Activated T-cell treated with anti-CD3 and anti-CD28 coated beads, Interleukin-2, amount 50 U/mL, for 1 hour (primary cell): ENCODE measurements at regions not wholly inside any gene's neighbourhood (a gene's known extent, or its start where the extent isn't known, plus 50 kb on each side); places are given as distances from the start of the nearest gene placed in this dataset.

ENCODE experiments used
- DNase-seq: peaks from one replicate; pipeline ENCODE4 v3.0.0-alpha.2; 2020

DNA sequence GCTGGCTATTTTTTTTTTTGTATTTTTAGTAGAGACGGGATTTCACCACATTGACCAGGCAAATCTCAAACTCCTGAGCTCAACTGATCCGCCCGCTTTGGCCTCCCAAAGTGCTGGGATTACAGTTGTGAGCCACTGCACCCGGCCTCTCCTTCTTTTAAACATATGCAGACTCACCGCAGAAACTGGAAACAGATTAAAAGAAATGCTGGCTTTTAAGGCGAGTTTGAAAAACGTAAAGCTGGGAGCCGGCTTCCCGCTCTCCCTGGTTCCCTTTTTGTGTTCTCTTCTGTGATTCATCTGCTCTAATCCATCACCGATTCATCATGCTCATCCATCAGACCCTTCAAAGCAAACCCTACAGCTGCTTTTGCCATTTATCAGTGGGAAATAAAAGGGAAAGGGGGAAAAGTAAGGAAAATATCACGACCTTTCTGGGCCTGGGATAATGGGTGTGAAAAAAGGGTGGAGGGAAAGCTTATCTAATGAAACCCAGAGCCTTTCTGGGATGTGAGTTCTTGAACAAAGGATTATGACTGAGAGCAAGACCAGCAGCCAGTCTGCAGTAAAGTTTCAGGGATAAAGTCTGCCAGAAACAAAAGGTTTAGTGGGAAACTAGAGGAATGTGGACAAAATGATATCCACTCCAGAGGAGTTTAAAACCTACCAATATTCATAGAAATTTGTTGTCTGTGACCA is 92.3 kb upstream of the LRIG1 start:
- no peak for DNase-seq

DNA sequence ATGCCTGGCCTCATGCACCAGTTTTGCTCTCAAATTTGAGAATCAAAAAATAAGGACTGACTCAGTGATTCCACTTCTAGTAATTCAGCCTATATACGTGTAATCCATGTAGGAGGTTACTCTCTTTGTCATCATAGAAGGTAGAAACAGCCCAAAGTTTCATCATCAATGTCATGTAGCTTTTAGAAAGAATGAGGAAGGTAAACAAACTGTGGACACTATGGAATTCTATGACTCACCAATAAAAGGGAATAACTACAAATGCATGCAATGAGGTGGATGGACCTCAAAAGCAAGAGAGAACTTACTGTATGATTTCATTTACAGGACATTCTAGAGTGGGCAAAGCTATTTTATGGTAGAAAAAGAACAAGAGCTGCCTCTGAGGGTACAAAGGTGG is 93.2 kb upstream of the LRIG1 start:
- DNase-seq: no peak

DNA sequence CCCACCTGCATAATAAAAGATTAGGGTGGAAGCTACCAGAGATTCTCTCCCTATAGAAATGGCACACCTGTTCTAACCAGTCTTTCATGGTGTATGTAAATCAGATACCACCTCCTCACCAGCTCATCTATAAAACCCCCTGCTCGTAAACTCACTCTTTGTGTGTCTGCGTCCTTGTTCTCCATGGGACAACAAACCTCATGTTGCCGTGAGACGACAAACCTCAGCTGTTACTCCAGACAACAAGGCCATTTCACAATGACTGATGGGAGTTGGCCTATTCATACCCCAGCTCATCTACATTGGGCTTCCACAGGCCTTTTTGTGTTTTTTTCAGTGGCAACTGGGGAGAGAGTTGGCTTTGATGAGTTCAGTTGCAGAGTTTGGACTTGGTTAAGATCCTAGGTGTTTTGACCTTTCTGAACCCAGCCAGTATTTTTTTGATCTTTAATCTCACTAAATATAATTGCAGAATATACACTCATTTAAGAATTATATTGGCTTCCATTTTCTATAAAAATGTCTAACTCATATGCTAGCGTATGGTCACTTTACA is 96.6 kb upstream of the LRIG1 start:
- no peak for DNase-seq

DNA sequence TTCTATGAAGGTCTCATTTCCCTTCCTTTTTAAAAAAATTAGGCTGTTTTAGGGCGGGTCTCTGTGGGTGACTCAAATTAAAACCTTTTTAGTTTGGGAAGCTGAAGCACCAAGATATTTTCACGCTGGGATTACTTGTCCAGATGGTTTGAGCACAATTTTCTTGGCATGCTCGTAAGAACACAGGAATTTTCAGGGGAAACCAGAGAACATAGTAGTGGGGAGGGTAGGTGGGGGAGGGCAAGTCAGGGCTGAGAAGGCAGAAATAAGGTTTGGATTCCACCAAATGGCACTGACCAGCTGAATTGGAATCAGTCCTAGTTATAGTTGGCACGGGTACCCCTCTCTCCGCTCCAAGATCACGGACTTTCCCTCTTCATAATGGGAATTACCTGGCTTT is 97.3 kb upstream of the LRIG1 start:
- DNase-seq: no peak

DNA sequence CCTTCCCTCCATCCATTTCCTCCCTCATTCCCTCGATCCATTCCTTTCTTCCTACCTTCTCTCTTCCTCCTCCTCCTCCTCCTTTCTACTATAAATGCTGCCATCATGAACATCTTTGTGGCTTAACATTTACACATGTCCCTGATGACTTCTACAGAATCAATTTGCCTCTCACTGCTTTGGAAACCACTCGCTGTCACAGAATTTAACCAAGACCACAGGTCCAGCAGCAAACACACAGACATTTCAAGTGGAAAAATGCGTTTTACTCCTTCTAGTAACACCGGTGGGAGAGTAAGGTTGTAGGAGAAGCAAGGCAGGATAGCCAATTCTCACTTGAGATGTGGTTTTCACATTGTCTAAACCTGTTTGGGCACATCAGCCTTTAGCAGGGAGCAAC is 101.4 kb upstream of the LRIG1 start:
- DNase-seq: no peak

DNA sequence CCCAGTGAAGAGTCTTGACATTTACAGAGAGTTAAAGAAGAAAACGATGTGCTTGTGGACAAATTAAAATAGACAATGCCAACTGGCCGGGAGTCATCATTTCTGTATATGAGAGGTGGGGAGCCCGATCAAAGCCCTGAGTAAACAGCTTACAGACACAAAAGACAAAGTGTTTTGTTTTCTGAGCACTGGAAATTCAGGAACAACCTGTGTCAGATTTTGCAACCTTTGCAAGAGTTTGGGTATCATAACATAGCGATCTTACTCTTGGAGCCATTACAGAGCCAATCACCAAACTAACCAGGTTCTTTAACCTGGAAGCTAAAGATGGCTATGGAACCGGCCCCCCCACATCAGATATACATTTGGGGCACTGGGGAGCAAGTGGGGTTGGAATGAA is 101.9 kb upstream of the LRIG1 start:
- no peak for DNase-seq

DNA sequence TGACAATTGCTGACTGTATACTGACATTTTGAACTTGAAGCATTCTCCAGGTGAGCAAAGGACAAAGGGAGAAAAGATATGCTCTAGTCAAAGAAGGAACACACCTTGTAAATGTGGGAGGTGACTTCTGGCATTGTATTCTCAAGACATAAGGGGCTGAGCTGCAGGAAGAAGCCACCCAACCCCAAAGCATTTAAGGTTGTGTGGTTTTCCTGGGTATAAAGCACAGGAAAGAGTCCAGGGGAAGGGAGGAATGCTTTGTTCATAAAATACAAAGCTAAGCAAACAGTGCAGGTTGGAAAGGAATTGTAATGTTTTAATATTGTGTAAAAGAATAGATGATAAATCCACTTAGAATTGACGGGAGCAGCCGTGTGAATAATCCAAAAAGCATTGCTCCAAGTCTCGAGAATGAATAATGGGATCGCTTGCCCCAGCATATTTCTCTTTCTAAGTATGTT is 102.4 kb upstream of the LRIG1 start:
- DNase-seq: no peak

DNA sequence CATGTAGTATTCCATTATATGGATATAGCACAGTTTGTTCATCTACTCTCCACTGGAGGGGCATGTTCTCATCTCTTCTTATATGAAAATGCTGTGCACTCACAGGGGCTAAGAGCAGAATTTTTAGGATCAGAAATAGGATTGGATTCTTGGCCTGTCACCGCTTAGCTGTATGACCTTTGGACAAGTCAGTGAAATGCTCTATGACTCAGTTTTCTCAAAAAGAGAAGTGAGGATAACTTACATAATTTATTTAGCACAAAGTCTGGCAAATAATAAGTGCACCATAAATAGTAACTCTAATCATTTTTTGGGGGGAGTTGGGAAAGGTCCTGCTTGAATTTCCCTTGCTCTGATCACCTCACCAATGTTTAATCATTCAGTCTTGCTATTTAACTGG is 103.7 kb upstream of the LRIG1 start:
- DNase-seq: no peak

DNA sequence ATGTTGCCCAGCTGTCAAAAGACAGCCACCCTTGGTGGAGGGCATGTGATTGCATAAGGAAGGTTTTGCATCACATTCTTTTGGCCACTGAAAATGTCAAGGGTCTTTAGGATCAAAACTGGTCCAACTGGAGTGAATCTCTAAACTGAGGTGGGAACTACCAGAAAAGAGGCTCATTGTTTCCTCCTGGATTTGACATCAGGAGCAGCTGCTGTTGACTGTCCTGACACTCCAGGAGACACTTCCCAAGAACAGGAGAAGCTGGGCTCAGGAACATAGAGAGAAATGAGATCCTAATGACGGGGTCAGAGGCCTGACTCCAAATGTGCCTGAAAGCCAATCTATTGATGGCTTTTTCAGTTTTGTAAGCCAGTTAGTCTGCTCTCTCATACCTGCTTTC is 105.3 kb upstream of the LRIG1 start:
- DNase-seq: no peak

DNA sequence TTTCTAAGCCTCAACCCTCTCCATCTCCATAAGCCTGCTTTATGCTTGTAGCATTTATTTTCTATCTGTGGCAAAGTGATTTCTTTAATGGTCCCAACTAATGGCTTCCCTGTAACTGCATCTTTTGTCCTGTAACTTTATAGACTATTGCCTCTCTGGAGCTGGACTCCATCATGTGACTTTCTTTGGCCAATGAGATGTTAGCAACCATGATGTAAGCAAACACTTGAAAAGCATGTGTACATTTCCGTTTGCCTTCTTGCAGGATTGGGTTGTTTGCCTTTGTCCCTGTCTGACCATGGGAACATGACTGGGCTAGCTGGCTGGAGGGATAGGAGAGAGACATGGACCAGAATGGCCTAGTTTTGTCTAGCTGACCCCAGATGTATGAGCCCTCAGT is 106.0 kb upstream of the LRIG1 start:
- no peak for DNase-seq

DNA sequence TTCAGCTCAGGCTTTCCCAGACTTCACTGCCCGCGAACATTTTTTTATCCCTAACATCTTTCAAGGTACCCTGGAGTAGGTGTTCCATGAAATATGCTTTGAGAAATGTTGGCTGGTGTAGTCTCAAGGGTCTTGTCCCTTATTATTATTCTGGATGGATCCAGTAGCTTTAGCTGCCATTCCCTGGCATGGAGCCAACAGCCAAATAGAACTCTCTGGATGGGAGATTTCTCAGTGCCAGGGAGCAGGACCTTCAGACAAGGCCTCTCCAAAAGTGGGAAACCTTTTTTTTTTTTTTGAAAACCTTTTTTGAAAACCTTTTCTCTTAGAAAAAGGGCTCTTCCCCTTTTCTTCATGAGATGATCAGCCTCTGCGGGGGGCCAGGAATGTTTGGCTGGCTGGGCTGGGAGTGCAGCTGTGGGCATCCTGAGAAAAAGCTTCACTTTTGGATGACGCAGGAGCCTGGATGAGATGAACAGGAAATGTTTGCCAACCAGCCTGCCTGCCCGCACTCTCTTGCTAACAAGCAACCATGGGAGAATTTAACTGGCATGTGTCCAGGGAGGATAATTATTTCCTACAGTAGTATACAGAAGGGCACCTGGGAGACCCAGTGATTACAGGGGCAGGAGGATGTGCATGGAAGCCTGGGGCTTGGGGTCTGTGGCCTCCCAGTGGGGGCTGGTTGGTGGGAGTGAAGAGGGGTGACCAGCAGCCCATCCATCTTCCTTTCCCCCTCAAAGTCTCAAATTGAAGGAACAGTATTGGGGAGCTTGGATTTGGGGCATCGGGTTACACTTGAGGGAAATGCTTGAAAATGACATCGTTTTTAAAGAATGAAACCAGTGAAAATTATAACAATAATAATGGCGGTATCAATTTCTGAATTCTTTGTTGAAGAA is 109.1 kb upstream of the LRIG1 start:
- DNase-seq: no peak

DNA sequence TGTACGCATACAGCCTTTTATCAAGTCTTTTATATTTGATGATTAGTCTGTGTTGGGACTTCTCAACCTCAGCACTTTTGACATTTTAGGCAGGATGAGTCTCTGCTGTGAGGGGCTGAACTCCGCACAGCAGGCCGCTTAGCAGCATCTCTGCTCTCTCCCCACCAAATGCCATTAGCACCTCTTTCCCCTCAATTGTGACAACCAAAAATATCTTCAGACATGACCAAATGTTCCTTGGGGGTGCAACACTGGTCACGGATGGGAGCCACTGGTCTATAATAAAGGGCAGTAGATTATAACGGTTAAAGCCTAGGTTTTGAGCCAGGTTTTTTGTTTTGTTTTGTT is 109.7 kb upstream of the LRIG1 start:
- no peak for DNase-seq

DNA sequence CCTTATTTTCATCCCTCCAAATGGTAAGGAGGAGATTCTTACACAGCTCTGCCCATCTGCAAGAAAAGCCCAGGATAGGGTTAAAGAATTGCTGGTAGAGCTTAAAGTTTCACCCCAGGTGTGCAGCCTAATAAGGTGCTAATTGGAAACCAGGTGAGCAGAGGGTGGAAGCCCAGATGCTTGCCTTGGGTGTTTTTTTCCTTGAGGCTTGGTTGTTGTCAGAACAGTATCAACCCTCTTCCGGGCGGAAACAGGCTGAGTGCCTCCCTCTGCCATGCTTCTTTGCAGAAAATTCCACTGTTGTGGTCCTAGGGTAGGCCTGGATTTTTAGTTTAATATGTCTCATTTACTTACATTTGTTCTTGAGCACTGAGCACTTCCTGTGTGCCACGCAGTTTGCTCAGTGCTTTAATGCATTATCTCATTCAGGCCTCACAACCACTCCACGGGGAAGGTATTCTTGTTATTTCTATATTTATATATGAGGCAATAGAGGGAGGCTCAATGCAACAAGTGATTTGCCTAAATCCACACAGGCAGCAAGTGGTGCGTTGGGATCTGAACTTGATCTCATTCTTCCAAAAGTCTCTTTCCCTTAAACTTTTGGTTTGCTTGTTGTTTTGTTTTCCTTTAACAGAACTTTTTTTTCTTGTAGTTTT is 115.0 kb upstream of the LRIG1 start:
- DNase-seq: no peak

DNA sequence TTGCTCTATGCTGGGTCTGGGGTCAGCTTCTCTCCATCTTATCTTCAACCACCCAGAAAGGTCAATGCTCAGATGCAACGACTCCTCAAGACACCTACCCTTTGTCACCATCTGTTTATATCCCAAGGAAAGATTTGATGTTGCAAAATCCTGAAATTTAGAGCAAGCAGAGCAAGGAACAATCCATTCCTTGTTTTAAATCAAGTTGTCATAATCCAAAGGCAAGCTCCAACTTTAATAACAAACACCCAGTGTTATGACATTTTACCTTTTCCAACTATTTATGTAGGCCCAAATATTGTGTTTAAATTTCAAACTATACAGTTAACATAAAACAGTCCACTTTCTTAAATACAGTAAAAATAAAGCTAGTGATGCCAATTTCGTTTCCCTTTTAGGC is 116.5 kb upstream of the LRIG1 start:
- DNase-seq: no peak

DNA sequence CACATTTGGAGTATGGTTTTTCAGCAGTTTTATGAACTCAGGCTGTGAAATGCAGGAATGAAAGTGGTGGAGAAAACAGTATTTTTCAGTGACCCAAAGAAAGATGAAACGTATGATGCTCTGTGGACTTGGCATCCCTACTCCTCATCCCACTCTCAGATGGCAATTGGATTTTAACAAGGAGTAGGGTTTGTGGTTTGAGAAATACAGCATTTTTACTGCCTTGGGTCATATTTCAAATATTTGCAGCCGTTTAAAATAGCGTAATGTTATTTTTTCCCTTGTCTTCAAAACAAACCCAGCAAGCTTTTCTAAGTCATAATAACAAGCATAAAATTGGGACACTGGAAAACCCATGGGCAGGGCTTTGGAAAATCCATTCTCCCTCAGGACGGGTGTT is 117.2 kb upstream of the LRIG1 start:
- DNase-seq: no peak

DNA sequence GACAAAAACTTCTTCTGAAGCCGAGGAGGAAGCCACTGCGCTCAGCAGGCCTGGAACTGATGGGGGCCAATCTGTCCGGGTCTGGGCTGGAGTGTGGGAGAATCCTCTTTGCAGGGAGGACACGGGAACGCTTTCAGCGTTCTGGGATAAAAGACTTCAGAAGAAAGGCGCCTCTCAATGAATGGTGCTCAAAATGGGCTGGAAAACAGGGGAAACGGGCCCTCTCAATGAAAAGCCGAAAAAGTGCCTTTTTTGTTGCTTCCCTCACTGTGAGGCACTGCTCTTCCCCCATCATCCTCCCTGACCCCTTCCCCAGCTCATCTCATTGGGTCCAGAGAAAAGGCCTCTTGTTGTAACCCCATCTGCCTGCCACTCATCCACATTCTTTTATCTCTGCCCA is 119.5 kb upstream of the LRIG1 start:
- DNase-seq: no peak

DNA sequence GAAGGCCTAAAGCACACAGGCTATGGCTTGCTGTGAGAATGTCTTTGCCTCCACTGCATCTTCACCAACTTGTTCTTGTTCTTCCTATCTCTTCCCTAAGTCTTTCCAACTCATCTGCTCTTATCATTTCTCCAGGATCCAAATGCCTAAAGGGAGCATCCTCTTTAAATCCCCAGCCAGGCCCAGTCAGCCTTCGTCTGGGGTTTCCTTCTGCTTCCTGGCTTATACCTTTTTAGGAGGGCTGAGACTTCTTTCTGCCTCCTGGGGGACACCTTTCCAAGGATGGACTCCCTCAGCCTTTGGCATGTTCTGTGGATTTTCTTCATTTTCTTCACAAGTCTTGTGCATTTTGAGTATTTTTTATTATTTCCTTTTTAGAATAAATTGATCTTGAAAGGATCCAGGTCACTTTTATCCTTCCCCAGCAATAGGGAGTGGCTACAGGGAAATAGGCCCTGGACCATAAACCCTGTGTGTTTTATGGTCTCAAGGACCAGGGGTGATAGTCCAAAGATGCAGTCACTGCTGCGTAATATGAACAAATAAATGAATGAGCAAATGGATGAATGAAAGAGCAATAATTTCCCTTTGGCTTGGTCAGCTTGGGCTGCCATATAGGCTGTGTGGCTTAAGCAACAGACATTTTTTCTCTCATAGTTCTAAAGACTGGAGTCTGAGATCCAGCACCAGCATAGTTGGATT is 122.1 kb upstream of the LRIG1 start:
- DNase-seq: no peak

DNA sequence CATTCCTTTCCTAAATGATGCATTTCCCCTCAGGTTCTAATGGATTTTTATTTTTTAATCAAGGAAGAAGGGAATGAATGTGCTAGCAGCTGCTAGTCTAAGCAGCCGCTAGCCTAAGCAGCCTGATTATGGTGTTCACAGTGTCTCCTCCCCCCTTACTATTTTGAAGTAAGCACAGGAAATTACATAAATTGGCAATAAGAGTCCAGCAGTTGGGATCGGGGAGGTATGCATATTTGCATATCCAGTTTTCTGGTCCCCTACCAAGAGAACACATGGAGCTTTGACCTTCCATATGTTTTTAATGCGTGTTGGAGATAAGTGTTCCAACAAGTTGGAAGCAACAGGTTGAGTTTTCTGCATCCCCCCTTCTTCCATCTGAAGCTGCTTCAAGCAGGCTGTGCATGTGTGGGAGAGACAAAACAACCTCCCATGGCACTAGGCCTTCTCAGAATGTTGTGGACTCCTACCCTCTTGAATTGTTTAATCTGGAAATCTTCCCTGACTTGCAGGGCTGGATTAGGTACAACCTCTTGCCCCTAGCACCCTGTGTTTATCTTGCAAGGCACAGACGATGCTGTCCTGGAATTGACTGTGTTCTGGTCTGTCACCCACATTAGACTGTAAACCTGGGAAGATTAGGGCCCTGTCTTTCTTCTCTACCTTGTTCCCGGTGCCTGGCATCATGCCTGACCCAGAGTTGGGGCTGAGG is 124.8 kb upstream of the LRIG1 start:
- DNase-seq: no peak

DNA sequence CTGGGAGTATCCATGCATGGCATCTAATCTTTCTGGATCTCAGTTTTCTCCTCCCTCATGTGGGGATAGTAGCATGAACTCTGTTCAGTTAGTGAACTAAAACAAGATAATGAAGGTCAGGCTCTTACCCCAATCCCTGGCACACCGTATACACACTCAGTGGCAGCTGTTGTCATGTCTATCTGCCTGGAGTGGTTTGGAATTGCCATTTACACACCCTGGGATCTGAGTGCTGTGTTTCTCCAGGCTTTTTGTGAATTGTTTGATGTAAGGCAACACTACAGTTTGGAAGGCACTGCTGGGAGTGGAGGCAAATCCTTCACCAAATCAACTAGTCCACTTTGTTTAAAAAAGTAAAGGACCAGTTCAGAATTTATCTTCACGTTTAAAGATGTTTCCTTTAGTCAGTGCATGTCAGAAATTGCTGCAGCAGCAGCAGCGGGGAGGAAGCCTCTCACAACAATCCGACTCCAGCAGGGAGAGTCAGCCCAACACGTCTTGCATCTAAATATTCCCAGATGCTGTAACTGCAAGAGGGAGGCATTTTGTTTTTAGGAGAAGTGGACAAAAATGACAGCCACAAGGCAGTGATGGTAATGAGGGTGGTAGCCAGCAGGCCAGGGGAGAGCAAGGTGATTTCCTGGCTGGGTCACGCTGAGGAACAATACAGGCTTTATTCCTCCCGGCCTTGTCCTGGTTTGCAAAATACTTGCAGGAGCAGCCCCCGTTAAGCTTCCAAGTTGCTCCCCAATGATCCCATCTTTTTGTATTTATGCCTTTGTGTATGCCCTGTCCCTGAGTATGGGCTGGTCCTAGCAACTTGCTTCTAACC is 128.5 kb upstream of the LRIG1 start:
- DNase-seq: no peak

DNA sequence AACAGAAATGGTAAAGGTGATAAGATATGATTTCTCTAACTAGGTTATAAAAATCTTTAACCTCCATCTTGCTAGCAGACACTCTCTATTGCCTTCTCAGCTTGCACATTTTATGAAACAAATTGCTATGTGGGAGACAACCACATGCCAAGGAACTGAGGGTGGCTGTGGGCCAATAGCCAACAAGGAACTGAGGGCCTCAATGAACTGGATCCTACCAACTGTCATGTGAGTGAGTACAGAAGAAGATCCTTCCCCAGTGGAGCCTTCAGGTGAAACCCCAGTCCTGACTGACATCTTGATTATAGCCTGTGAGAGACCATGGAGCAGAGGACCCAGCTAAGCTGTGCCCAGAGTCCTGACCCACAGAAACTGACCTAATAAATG is 129.2 kb upstream of the LRIG1 start:
- DNase-seq: no peak
